Upper lobe of right lung (tissue), 1 donor: ENCODE measurements at regions not wholly inside any gene's neighbourhood (a gene's known extent, or its start where the extent isn't known, plus 50 kb on each side); places are given as distances from the start of the nearest gene placed in this dataset.
A peak's percentile ranks its signal among the peaks of the same experiment; 100 is the strongest.
"Not testable (repeated sequence)": the region's sequence is repeated elsewhere in the genome, so short reads cannot be mapped to it uniquely, and the experiment has no call there.

ENCODE experiments used
- ATAC-seq: fragments of 200-7000 bp; cut with Tn5 transposase; one replicate; pipeline ENCODE4 v1.9.1; 2020; ENCODE audit warnings: mild to moderate bottlenecking, moderate library complexity
- DNase-seq: peaks from one replicate; pipeline ENCODE4 v3.0.0-alpha.2; 2020
- H3K27ac ChIP-seq: fragments of 200-600 bp; one replicate; pipeline ENCODE4 v1.8.0; 2022
- H3K27me3 ChIP-seq: fragments of 200-600 bp; one replicate; pipeline ENCODE4 v1.8.0; 2022; ENCODE audit warnings: mild to moderate bottlenecking
- H3K36me3 ChIP-seq: fragments of 200-600 bp; one replicate; pipeline ENCODE4 v1.8.0; 2022
- H3K4me1 ChIP-seq: fragments of 200-600 bp; one replicate; pipeline ENCODE4 v1.8.0; 2022
- H3K4me3 ChIP-seq: fragments of 200-600 bp; one replicate; pipeline ENCODE4 v1.8.0; 2022; ENCODE audit warnings: mild to moderate bottlenecking
- H3K9me3 ChIP-seq: fragments of 200-600 bp; one replicate; pipeline ENCODE4 v1.8.0; 2022
- CTCF ChIP-seq: fragments of 200-600 bp; IDR thresholded peaks from one replicate; pipeline ENCODE4 v1.8.0; 2022; ENCODE audit warnings: antibody characterized with exemption
- intact Hi-C: fragments of 100-400 bp; cut with DNase I; formaldehyde crosslinking; loops from one replicate; pipeline ENCODE4 v1.11.0; 2022
- donor health status: DM: no; HTN: yes; CAD: no; lungs with severe emphysema.

GRCh38 chr18:42536442-42536841 is 579.0 kb downstream of the RIT2 start:
- no peak for TF ChIP-seq CTCF
- Histone ChIP-seq H3K27me3 (no peaks in the 10 kb centered on the region), H3K9me3 (no peaks in the 10 kb centered on the region), H3K4me1 (no peaks in the 10 kb centered on the region), H3K36me3 (no peaks in the 10 kb centered on the region), H3K4me3 (no peak overlapping the region), H3K27ac (no peak overlapping the region)
- DNase-seq (no peak), ATAC-seq (peak; percentile 72)
- intact Hi-C loops: no loop called here

GRCh38 chr18:42537291-42537690 is 578.2 kb downstream of the RIT2 start:
- DNase-seq (no peak), ATAC-seq (no peak)
- Histone ChIP-seq H3K4me3 (no peak overlapping the region), H3K27ac (no peak overlapping the region), H3K36me3 (no peaks in the 10 kb centered on the region), H3K4me1 (no peaks in the 10 kb centered on the region), H3K27me3 (no peaks in the 10 kb centered on the region), H3K9me3 (no peaks in the 10 kb centered on the region)
- intact Hi-C loops: no loop called here
- TF ChIP-seq CTCF: no peak

- DNase-seq (no peak), ATAC-seq (no peak)
- H3K27ac ChIP-seq: no peak overlapping the region
- H3K4me1 ChIP-seq: no peaks in the 10 kb centered on the region
- H3K4me3 ChIP-seq: no peak overlapping the region
- H3K9me3 ChIP-seq: no peaks in the 10 kb centered on the region
- TF ChIP-seq CTCF: no peak
- no peaks in the 10 kb centered on the region for H3K27me3 ChIP-seq
- intact Hi-C loops: no loop called here
- no peaks in the 10 kb centered on the region for H3K36me3 ChIP-seq
Measured at GRCh38 chr18:42544901-42545300, 570.6 kb downstream of the RIT2 start.

- no peak for ATAC-seq
Measured at GRCh38 chr18:42545825-42546224, 569.7 kb downstream of the RIT2 start.

GRCh38 chr18:42548493-42548892 is 567.0 kb downstream of the RIT2 start:
- Histone ChIP-seq H3K27ac (no peak overlapping the region), H3K4me1 (no peaks in the 10 kb centered on the region), H3K36me3 (no peaks in the 10 kb centered on the region), H3K4me3 (no peak overlapping the region), H3K9me3 (no peaks in the 10 kb centered on the region), H3K27me3 (no peaks in the 10 kb centered on the region)
- intact Hi-C loops: no loop called here
- ATAC-seq: no peak
- no peak for DNase-seq
- no peak for TF ChIP-seq CTCF

More at GRCh38 chr18:42545825-42546224, 569.7 kb downstream of the RIT2 start:
- Histone ChIP-seq H3K4me1 (no peaks in the 10 kb centered on the region), H3K4me3 (no peak overlapping the region), H3K36me3 (no peaks in the 10 kb centered on the region), H3K27me3 (no peaks in the 10 kb centered on the region), H3K9me3 (no peaks in the 10 kb centered on the region), H3K27ac (no peak overlapping the region)
- no peak for TF ChIP-seq CTCF
- intact Hi-C loops: no loop called here
- no peak for DNase-seq

- no peak for TF ChIP-seq CTCF
- Histone ChIP-seq H3K4me1 (no peaks in the 10 kb centered on the region), H3K36me3 (no peaks in the 10 kb centered on the region), H3K9me3 (no peaks in the 10 kb centered on the region), H3K27me3 (no peaks in the 10 kb centered on the region), H3K27ac (no peak overlapping the region), H3K4me3 (no peak overlapping the region)
- intact Hi-C loops: no loop called here
- DNase-seq: no peak
- ATAC-seq: no peak
Measured at GRCh38 chr18:42549596-42549995, 565.9 kb downstream of the RIT2 start.

GRCh38 chr18:42552559-42552958 is 562.9 kb downstream of the RIT2 start:
- H3K9me3 ChIP-seq, H3K36me3 ChIP-seq, H3K4me1 ChIP-seq, intact Hi-C loops, ATAC-seq, H3K27me3 ChIP-seq, DNase-seq, H3K4me3 ChIP-seq, H3K27ac ChIP-seq: not testable (repeated sequence)
